Erythroblast (primary cell): ENCODE measurements at regions not wholly inside any gene's neighbourhood (a gene's known extent, or its start where the extent isn't known, plus 50 kb on each side); places are given as distances from the start of the nearest gene placed in this dataset.

Experiments
- GATA1 ChIP-seq: IDR thresholded peaks from 2 replicates; pipeline ENCODE4 v1.6.1; 2011; ENCODE audit warnings: low read depth, mild to moderate bottlenecking, control low read depth, low read length, moderate library complexity
- POLR2A ChIP-seq: IDR thresholded peaks from 2 replicates; pipeline ENCODE4 v1.6.1; 2011; ENCODE audit warnings: mild to moderate bottlenecking, low read length

DNA sequence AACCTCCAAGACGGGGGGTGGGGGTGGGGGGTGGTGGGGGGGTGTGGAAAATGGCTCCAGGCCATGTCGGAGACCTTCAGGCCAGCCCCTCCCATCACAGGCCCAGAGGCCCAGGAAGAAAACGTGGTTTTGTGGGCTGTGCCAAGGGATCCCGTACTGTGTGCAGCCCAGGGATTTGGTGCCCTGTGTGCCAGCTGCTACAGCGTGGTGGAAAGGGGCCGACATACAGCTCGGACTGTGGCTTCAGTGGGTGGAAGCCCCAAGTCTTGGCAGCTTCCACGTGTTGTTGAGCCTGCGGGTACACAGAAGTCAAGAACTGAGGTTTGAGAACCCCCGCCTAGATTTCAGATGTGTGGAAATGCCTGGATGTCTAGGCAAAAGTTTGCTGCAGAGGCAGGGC lies 259.7 kb downstream of the HGF start:
- TF ChIP-seq POLR2A (no peak), GATA1 (no peak)
